GM21825 (cell line): ENCODE measurements at regions not wholly inside any gene's neighbourhood (a gene's known extent, or its start where the extent isn't known, plus 50 kb on each side); places are given as distances from the start of the nearest gene placed in this dataset.

Source experiments
- ATAC-seq: cut with Tn5 transposase; IDR thresholded peaks from one replicate; pipeline ENCODE4 v1.9.1; 2021; ENCODE audit warnings: mild to moderate bottlenecking, moderate library complexity; ENCODE audit not compliant: unreplicated experiment

DNA sequence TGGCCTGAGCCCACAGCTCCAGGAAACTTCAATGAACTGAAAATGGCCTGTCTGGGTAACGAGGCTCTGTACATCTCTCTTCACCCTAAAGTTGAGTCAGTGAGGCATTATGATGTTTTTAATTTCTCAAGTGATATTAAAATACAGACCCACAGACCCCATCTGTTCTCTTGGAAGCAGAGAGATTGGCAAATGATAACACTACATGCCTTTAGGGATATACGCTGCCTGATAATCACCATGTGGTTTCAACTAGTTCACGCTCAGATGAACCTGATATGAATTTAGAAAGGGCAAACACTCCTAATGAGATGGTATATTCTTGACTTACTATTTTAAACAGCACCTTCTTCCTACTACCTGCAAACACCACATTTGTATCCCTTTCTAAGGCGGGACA is 127.5 kb downstream of the RFC3 start:
- ATAC-seq, result no peak

DNA sequence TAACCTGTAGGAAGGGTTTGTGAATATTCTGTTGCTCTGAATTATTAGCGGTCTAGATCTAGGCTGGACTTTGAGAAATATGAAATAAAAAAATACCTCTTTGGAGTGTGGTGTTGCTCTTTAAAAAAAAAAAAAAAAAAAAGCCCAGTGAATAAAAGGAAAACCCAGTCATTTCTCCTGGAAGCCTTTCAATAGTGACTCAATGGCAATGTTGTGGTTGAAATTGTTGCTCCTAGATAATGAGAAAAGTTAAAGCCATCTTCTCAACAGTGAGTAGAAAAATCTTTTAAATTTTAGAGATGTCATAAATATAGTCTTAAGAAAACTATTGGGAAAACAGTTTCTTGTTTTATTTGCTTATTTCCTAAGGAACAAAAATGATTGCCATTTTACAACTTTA is 135.3 kb downstream of the RFC3 start:
- ATAC-seq, result no peak

DNA sequence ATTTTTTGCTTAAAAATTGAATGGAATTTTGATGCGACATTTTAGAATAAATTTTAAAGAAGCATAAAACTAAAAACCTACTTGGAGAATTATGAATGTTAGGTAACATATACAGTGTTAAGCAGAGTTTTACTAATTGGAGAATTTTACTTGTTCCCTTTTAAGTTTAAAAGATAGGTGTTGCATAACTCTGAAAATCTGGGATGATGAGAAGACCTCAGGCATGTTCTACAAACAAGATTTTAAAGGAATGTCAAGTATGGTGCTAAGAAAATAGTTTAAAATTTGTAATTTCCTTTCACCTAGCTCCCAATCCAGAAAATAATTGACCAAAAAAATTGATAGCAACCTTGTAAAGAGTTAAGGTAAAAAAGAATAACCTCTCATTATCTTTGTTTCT is 135.8 kb downstream of the RFC3 start:
- no peak for ATAC-seq

- ATAC-seq, result no peak
Measured at GRCh38 chr13:33956346-33956745, 138.4 kb downstream of the RFC3 start.

GRCh38 chr13:33957497-33957905 is 139.6 kb downstream of the RFC3 start:
- no peak for ATAC-seq

DNA sequence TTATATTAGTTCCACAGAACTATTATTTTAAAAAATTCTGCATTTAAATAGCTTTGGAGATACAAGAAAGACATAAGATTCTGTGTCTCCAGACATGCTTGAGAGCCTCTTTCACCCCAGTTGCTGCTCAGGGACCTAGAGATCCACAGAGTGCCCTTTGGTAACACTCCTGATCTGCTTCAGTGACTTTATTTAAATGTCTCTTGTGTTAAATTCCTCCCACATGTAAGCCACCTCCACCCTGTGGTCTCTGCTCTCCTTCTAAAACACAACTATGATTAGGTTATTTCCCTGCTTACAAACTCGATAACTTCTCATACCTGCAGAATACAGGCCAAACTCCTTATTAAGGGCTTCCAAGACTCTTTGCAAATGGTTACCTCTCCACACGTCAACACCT is 141.0 kb downstream of the RFC3 start:
- ATAC-seq, result no peak

- no peak for ATAC-seq
Measured at GRCh38 chr13:33963134-33963533, 145.2 kb downstream of the RFC3 start.

GRCh38 chr13:33963895-33964294 is 145.9 kb downstream of the RFC3 start:
- no peak for ATAC-seq

- no peak for ATAC-seq
Measured at GRCh38 chr13:33968520-33969507, 150.9 kb downstream of the RFC3 start.

DNA sequence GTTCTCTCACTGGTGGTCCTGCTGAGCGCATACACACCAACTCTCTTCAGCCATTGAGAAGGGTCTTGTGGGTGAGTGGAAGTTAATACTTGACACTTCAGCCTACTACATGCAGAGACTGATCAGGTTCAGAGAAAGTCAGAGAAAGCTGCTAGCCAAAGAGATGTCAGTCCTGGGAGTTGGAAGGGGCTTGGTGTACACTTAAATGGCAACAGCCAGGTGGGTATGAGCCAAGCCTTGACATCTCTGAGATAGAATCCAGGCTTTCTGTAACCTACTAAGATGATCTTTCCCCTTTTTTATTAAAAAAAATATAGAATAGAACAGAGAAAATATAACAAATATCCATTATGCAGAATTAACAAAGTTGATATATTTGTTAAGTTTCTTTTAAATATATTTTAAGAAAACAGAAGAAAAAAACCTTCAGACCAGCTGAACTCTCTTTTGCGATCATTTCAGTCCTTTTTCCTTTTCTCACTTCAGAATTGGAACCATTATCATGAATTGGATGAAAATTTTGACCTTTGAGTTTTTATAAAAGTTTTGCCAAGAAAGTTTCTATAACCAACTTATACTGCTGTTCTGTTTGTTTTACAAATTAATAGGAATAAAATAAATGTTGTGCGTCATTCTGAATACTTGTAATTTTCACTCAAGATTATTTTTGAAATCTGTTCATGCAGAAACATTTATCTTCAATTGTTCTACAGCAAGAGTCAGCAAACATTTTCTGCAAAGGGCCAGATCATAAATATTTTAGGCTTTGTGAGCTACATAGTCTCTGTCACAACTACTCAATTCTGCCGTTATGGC is 153.0 kb downstream of the RFC3 start:
- ATAC-seq, result no peak

DNA sequence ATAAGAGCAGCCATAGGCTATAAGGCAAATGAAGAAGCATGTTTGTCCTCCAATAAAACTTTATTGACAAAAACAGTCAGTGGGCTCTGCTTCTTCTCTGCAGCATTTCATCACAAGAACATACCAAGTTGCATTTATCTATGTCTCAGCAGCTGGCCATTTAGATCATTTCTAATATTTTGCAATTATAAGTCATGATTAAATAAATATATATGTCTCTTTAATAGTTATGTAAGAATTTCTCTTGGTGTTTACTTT is 153.5 kb downstream of the RFC3 start:
- ATAC-seq, result no peak

GRCh38 chr13:33973194-33973593 is 155.2 kb downstream of the RFC3 start:
- ATAC-seq, result no peak

DNA sequence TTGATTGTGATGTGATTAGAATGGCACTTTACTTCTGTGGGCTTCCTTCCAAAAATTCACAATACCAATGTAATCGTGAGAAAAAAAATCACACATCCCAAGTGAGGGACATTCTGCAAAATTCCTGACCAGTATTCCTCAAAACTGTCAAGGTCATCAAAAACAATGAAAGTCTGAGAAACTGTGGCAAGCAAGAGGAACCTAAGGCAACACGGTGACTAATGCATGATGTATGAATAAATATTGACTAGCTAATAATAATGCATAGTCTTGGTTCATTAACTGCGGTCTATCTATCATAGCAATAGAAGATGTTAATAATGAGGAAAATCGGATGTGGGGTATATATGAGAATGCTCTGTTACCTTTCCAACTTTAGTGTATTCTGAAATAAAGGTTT is 159.0 kb downstream of the RFC3 start:
- no peak for ATAC-seq

DNA sequence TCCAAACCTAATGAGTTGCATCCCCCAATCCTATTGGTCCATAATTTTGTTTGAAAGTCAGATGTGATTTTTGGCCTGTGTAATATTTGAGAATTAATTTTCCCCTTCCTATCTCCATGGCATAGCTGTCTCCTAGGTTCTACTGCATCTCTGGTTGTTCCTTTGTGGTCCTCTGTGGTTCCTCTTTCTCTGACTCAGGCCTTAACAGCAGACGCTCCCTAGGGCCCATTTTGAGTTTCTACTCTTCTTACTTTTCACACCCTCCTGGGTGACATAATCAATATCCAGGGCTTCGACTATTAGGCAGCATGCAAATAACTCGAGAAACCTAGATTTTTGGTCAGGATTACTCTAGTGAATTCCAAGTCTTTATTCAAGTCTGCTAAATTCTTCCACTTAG is 160.7 kb downstream of the RFC3 start:
- ATAC-seq, result no peak

DNA sequence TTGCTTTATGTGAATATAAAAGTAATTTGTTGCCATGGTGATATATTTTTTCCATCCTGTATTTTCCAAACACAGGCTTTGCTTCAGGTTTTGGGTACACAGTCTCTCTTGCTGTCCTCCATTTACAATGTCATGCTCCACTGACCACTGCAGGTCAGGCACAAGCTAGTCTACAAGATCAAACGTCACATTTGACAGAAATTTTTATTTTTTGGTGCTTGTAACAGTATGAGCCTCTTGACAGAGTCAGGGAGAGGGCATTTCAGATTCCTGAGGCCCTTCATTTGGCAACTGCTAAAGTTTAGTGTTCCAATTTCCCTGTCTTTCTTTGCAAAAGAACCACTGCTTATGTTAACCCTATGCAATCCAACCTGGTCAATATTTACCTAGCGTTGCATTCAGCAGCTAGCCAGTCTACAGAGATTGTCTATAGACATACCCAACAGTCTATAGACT is 175.0 kb downstream of the RFC3 start:
- ATAC-seq, result no peak

DNA sequence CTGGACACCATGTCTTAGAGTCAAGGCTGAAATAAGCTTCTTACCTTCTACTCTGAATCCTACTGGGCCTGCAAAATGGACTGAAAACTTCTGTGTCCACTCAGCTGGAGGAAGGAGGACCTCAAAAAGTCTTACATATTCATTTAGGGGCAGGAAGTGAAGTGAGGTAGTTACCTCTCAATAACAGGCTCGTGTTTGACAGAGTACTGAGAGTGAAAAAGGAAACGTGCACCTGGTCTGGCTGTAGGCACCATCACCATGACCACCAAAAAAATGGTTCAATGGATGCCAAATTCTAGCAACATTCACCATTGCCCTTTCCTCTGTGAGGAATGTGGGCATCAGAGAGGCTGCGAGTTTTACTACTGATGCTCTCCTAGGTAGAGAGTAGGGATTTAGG is 176.2 kb downstream of the RFC3 start:
- ATAC-seq, result no peak

- no peak for ATAC-seq
Measured at GRCh38 chr13:33994826-33995502, 177.0 kb downstream of the RFC3 start.

DNA sequence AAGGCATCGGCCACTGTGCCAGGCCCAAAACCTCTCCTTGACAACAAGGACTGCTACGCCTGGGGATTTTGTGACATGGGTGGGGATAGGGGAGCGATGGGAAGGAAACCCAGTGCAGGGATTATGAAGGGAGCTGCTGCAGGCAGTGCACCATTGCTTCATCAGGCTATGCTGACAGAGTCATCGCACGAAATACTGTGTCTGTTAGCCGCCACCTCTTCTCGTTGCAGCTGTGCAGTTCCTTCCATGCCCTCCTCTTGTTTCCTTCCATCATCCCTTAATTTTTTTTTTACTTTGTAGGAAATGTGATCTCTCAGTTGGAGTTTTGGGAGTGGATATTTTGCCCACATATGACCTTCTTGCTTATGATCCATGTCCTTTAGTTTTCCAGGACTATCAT is 178.7 kb downstream of the RFC3 start:
- ATAC-seq, result no peak

DNA sequence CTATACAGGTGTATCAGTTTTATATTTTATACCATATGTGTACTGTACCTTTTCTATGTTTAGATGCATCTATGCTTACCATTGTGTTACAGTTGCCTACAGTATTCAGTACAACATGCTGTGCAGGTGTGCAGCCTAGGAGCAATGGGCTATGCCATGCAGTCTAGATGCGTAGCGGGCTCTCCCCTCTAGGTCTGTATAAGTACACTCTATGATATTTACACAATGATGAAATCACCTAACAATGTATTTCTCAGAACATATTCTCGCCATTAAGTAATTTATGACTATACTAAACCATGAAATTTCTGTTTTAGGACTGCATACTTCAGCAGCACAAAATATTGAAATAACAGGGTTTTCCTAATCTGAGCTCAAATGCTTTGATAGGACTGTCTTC is 179.6 kb downstream of the RFC3 start:
- ATAC-seq, result no peak

- ATAC-seq, result no peak
Measured at GRCh38 chr13:33999811-34000605, 182.1 kb downstream of the RFC3 start.

DNA sequence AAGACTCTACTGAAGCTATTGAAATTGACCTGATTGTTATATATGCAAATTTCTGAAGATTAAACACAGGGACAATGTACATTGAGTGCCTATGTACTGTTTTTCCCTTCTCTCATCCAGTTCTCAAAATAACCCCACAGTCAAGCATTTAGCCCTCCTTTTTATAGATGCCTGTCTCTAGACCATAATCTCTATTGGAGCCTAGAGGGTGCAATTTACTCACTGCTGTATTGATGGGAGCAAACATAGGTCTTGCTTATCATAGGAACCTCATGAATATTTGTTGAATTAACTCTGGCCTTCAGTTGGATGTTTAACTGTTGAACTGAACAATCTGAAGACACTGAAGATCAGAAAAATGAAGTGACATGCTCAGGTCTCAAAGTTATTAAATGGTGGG is 183.0 kb downstream of the RFC3 start:
- ATAC-seq, result no peak
